ENCODE measurements at regions not wholly inside any gene's neighbourhood (a gene's known extent, or its start where the extent isn't known, plus 50 kb on each side); places are given as distances from the start of the nearest gene placed in this dataset.

GRCh38 chr4:136818811-136819330, 713.4 kb downstream of the PCDH18 start:
- intact Hi-C loops (cut with micrococcal nuclease): no loop called here
- no peaks in the 10 kb centered on the region for H3K36me3 Mint-ChIP-seq (ENCODE audit: low read depth)
- H3K27ac Mint-ChIP-seq: no peak overlapping the region
- no peak for DNase-seq
- CTCF ChIA-PET: interaction anchor here (0.5 kb wide), 1 partner anchor 306 kb away, joined by 3 read pairs; no protein-coding TSS in a partner anchor
- H3K4me1 Mint-ChIP-seq (ENCODE audit: low read depth): no peaks in the 10 kb centered on the region
- no peak overlapping the region for H3K4me3 Mint-ChIP-seq
- H3K27me3 Mint-ChIP-seq (ENCODE audit: low read depth): no peaks in the 10 kb centered on the region
- no peaks in the 10 kb centered on the region for H3K9me3 Mint-ChIP-seq

GRCh38 chr4:136812100-136812880, 720.0 kb downstream of the PCDH18 start:
- DNase-seq: no peak
- intact Hi-C loops (cut with micrococcal nuclease): no loop called here
- Mint-ChIP-seq H3K27me3 (ENCODE audit: low read depth) (no peaks in the 10 kb centered on the region), H3K9me3 (no peaks in the 10 kb centered on the region), H3K4me3 (no peak overlapping the region), H3K27ac (no peak overlapping the region), H3K4me1 (ENCODE audit: low read depth) (no peaks in the 10 kb centered on the region), H3K36me3 (ENCODE audit: low read depth) (no peaks in the 10 kb centered on the region)
- CTCF ChIA-PET: no interaction called here

DNA sequence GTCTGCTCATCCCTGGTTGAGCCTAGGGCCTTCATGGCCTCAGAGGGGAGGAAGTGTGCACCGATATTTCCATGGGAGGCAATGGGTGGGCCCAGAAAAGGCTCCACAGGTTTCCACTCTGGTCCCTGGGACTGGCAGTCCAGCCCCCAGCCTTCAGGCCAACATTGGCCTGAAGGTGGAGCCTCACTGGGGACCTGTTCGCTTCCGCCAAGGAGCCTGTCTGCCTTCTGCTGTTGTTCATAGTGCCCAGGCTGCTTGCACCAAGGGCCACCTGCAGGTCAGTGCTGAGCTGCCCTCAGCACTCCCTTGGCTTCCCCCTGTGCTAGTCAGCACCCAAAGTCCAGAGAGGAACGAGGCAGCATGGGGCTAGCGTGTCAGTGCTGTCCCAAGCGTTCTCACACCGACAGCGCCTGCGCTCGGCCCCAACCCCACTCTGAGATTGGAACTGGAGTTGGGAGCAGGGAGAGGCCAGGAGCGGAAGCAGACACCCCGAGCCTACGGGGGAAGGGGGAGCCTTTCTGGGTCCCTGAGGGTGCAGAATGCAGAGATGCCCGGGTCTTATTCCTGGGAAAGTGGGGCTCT, 720.7 kb downstream of the PCDH18 start:
- H3K9me3 Mint-ChIP-seq: no peaks in the 10 kb centered on the region
- H3K36me3 Mint-ChIP-seq (ENCODE audit: low read depth): no peaks in the 10 kb centered on the region
- DNase-seq: no peak
- CTCF ChIA-PET: no interaction called here
- H3K4me1 Mint-ChIP-seq (ENCODE audit: low read depth): no peaks in the 10 kb centered on the region
- no peak overlapping the region for H3K4me3 Mint-ChIP-seq
- H3K27me3 Mint-ChIP-seq (ENCODE audit: low read depth): no peaks in the 10 kb centered on the region
- intact Hi-C loops (cut with micrococcal nuclease): no loop called here
- no peak overlapping the region for H3K27ac Mint-ChIP-seq

GRCh38 chr4:136810626-136811025, 721.7 kb downstream of the PCDH18 start:
- CTCF ChIA-PET: no interaction called here
- Mint-ChIP-seq H3K4me1 (ENCODE audit: low read depth) (no peaks in the 10 kb centered on the region), H3K27ac (no peak overlapping the region), H3K4me3 (no peak overlapping the region), H3K9me3 (no peaks in the 10 kb centered on the region), H3K27me3 (ENCODE audit: low read depth) (no peaks in the 10 kb centered on the region), H3K36me3 (ENCODE audit: low read depth) (no peaks in the 10 kb centered on the region)
- intact Hi-C loops (cut with micrococcal nuclease): no loop called here
- DNase-seq: no peak

DNA sequence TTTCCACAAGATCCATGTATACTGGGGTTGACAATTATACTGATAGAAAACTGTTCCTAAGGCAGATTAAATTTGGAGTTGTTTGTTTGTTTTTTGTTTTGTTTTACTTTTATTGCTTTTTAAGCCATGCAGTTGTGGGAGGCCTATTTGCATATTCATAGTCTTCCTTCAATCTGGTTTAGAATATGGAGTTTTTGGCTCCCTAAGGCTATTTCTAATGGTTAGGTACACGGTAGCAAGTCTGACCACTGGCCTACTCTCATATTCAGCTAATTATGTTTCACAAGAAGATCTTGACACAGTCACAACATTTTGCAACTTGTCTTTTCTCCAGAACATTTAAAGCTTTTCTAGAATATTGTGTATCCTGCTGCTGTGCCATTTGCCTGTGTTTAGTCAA, 725.5 kb downstream of the PCDH18 start:
- no peaks in the 10 kb centered on the region for H3K27me3 Mint-ChIP-seq (ENCODE audit: low read depth)
- H3K4me1 Mint-ChIP-seq (ENCODE audit: low read depth): no peaks in the 10 kb centered on the region
- no peak overlapping the region for H3K4me3 Mint-ChIP-seq
- H3K27ac Mint-ChIP-seq: no peak overlapping the region
- CTCF ChIA-PET: no interaction called here
- H3K9me3 Mint-ChIP-seq: no peaks in the 10 kb centered on the region
- intact Hi-C loops (cut with micrococcal nuclease): no loop called here
- H3K36me3 Mint-ChIP-seq (ENCODE audit: low read depth): no peaks in the 10 kb centered on the region
- no peak for DNase-seq

- intact Hi-C loops (cut with micrococcal nuclease): no loop called here
- no peaks in the 10 kb centered on the region for H3K27me3 Mint-ChIP-seq (ENCODE audit: low read depth)
- DNase-seq: no peak
- H3K27ac Mint-ChIP-seq: no peak overlapping the region
- H3K9me3 Mint-ChIP-seq: no peaks in the 10 kb centered on the region
- no peak overlapping the region for H3K4me3 Mint-ChIP-seq
- CTCF ChIA-PET: interaction anchor here (0.6 kb wide), 1 partner anchor 976 kb away, joined by 3 read pairs; no protein-coding TSS in a partner anchor
- no peaks in the 10 kb centered on the region for H3K36me3 Mint-ChIP-seq (ENCODE audit: low read depth)
- no peaks in the 10 kb centered on the region for H3K4me1 Mint-ChIP-seq (ENCODE audit: low read depth)
These were observed 726.7 kb downstream of the PCDH18 start for GRCh38 chr4:136805617-136806016.

GRCh38 chr4:136803433-136803832, 728.9 kb downstream of the PCDH18 start:
- Mint-ChIP-seq H3K36me3 (ENCODE audit: low read depth) (no peaks in the 10 kb centered on the region), H3K27ac (no peak overlapping the region), H3K27me3 (ENCODE audit: low read depth) (no peaks in the 10 kb centered on the region), H3K4me3 (no peak overlapping the region), H3K9me3 (no peaks in the 10 kb centered on the region), H3K4me1 (ENCODE audit: low read depth) (no peaks in the 10 kb centered on the region)
- intact Hi-C loops (cut with micrococcal nuclease): no loop called here
- CTCF ChIA-PET: no interaction called here
- DNase-seq: no peak

- no peaks in the 10 kb centered on the region for H3K9me3 Mint-ChIP-seq
- no peak overlapping the region for H3K4me3 Mint-ChIP-seq
- DNase-seq: no peak
- H3K27me3 Mint-ChIP-seq (ENCODE audit: low read depth): no peaks in the 10 kb centered on the region
- H3K27ac Mint-ChIP-seq: no peak overlapping the region
- H3K36me3 Mint-ChIP-seq (ENCODE audit: low read depth): no peaks in the 10 kb centered on the region
- CTCF ChIA-PET: no interaction called here
- H3K4me1 Mint-ChIP-seq (ENCODE audit: low read depth): no peaks in the 10 kb centered on the region
- intact Hi-C loops (cut with micrococcal nuclease): no loop called here
These were observed 732.0 kb downstream of the PCDH18 start for GRCh38 chr4:136800248-136800647.

- H3K4me1 Mint-ChIP-seq (ENCODE audit: low read depth): no peaks in the 10 kb centered on the region
These were observed 735.3 kb downstream of the PCDH18 start for GRCh38 chr4:136796953-136797352.

DNA sequence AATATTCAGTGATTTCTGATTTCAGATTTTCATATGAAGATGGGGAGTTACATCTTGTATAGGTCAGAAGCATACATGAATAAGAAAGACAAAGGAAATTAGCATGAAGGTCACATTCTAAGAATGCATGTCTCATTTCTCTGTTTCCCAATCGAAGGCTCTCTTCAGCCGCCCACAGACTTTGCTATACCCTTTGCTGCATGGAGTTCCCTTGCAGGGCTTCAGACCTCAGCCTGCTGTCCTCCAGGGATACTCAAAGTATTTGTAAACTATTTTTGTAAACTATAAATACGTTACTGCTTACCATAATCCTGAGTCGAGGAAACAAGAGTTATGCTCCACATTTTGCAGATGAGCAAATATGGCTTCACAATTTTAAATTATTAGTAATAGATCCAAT, 738.4 kb downstream of the PCDH18 start:
- CTCF ChIA-PET: no interaction called here
- no peak overlapping the region for H3K27ac Mint-ChIP-seq
- H3K27me3 Mint-ChIP-seq (ENCODE audit: low read depth): no peaks in the 10 kb centered on the region
- no peaks in the 10 kb centered on the region for H3K9me3 Mint-ChIP-seq
- no peaks in the 10 kb centered on the region for H3K36me3 Mint-ChIP-seq (ENCODE audit: low read depth)
- no peak overlapping the region for H3K4me3 Mint-ChIP-seq
- intact Hi-C loops (cut with micrococcal nuclease): no loop called here
- no peaks in the 10 kb centered on the region for H3K4me1 Mint-ChIP-seq (ENCODE audit: low read depth)
- DNase-seq: no peak

More at GRCh38 chr4:136796953-136797352, 735.3 kb downstream of the PCDH18 start:
- Mint-ChIP-seq H3K4me3 (no peak overlapping the region), H3K27ac (no peak overlapping the region), H3K27me3 (ENCODE audit: low read depth) (no peaks in the 10 kb centered on the region), H3K36me3 (ENCODE audit: low read depth) (no peaks in the 10 kb centered on the region), H3K9me3 (no peaks in the 10 kb centered on the region)
- DNase-seq: no peak
- intact Hi-C loops (cut with micrococcal nuclease): no loop called here
- CTCF ChIA-PET: no interaction called here

DNA sequence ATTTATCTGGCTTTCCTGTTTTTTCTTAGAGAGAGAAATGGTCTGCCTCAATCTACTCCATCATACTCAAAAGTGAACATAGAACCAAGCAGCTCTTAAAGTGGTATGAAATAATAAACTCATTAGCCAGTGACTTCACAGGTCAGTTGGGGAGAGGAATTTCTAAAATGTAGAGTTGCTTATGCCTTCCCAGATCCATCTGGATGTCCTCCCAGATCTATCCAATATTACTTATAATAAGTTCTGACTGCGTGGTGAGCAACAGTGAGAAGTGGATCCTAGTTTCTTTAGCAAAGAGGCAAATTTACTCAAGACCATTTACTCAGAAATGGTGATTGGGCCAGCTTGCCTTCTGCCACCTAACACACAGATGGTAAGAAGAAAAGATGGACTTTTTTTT, 748.0 kb downstream of the PCDH18 start:
- intact Hi-C loops (cut with micrococcal nuclease): no loop called here
- no peaks in the 10 kb centered on the region for H3K36me3 Mint-ChIP-seq (ENCODE audit: low read depth)
- CTCF ChIA-PET: interaction anchor here (0.6 kb wide), 1 partner anchor 474 kb away, joined by 6 read pairs; no protein-coding TSS in a partner anchor
- no peak overlapping the region for H3K4me3 Mint-ChIP-seq
- DNase-seq: no peak
- no peaks in the 10 kb centered on the region for H3K27me3 Mint-ChIP-seq (ENCODE audit: low read depth)
- no peaks in the 10 kb centered on the region for H3K9me3 Mint-ChIP-seq
- no peak overlapping the region for H3K27ac Mint-ChIP-seq
- no peaks in the 10 kb centered on the region for H3K4me1 Mint-ChIP-seq (ENCODE audit: low read depth)

- Mint-ChIP-seq H3K36me3 (ENCODE audit: low read depth) (no peaks in the 10 kb centered on the region), H3K27ac (no peak overlapping the region), H3K4me3 (no peak overlapping the region), H3K27me3 (ENCODE audit: low read depth) (no peaks in the 10 kb centered on the region), H3K4me1 (ENCODE audit: low read depth) (no peaks in the 10 kb centered on the region), H3K9me3 (no peaks in the 10 kb centered on the region)
- no peak for DNase-seq
- CTCF ChIA-PET: no interaction called here
- intact Hi-C loops (cut with micrococcal nuclease): no loop called here
These were observed 762.6 kb downstream of the PCDH18 start for GRCh38 chr4:136769717-136770116.

- H3K4me3 Mint-ChIP-seq: no peak overlapping the region
- H3K9me3 Mint-ChIP-seq: no peaks in the 10 kb centered on the region
- no peak overlapping the region for H3K27ac Mint-ChIP-seq
- no peak for DNase-seq
- H3K36me3 Mint-ChIP-seq (ENCODE audit: low read depth): no peaks in the 10 kb centered on the region
- no peaks in the 10 kb centered on the region for H3K27me3 Mint-ChIP-seq (ENCODE audit: low read depth)
- H3K4me1 Mint-ChIP-seq (ENCODE audit: low read depth): no peaks in the 10 kb centered on the region
- intact Hi-C loops (cut with micrococcal nuclease): no loop called here
- CTCF ChIA-PET: no interaction called here
These were observed 763.4 kb downstream of the PCDH18 start for GRCh38 chr4:136768925-136769275.
